Pancreas (tissue), 10 donors: ENCODE measurements at regions not wholly inside any gene's neighbourhood (a gene's known extent, or its start where the extent isn't known, plus 50 kb on each side); places are given as distances from the start of the nearest gene placed in this dataset.

Experiments
- ATAC-seq, 4 donors: fragments of 200-7000 bp; cut with Tn5 transposase; one replicate each; pipeline versions ENCODE4 v1.8.0 to v1.9.1; 2020; ENCODE audit warnings: mild to moderate bottlenecking in 4 of 4, moderate library complexity in 4 of 4
- DNase-seq, 6 donors: peaks; one replicate each; pipeline ENCODE4 v3.0.0-alpha.2; 2020
- FAIRE-seq: peaks from 2 replicates; lab custom pipeline; 2012; peaks lifted over from hg19 to GRCh38; lab: Jason Lieb, UNC
- H3K27ac ChIP-seq, 4 donors: fragments of 200-600 bp; sonication (generic); 1 replicate in 3 of 4; 2 replicates in 1 of 4; pipeline versions ENCODE4 v1.5.0 to v1.8.0; 2020
- H3K27me3 ChIP-seq, 4 donors: fragments of 200-600 bp; one replicate each; pipeline ENCODE4 v1.8.0; 2021
- H3K36me3 ChIP-seq, 3 donors: fragments of 200-600 bp; sonication (generic) in 1 of 3; one replicate each; pipeline versions ENCODE4 v1.5.0 to v1.8.0; 2020 to 2021
- H3K4me1 ChIP-seq, 3 donors: fragments of 200-600 bp; one replicate each; pipeline ENCODE4 v1.8.0; 2021
- H3K4me3 ChIP-seq, 4 donors: fragments of 200-600 bp; sonication (generic) in 2 of 4; one replicate each; pipeline versions ENCODE4 v1.5.0 to v1.8.0; 2020 to 2021
- H3K9me3 ChIP-seq, 4 donors: fragments of 200-600 bp; one replicate each; pipeline ENCODE4 v1.8.0; 2021
- WGBS, 2 donors: extraction: QIAGEN DNeasy Blood & Tissue Kit; methylation state at CpG; one replicate each; pipeline ENCODE4 v1.1.7; 2013; 5-methylcytosine and 5-hydroxymethylcytosine counted together
- intact Hi-C, 3 donors: fragments of 100-400 bp; cut with DNase I; formaldehyde crosslinking; loops; one replicate each; pipeline versions ENCODE4 v1.11.1 to v1.14.2; 2022
- TF ChIP-seq, protein P1 (sequence below), 4 donors: fragments of 200-600 bp; sonication (generic) in 3 of 4; IDR thresholded peaks; one replicate each; pipeline versions ENCODE4 v1.5.0 to v1.8.0; 2021; ENCODE audit warnings: antibody characterized with exemption in 4 of 4
- donor health status: healthy with polysubstance abuse.
- donor health status: DM: no; HTN: no; CAD: no; lungs with moderate emphysema.
- donor health status: DM: no; HTN: no; CAD: no.
- donor health status: control.
- donor health status: control.
- donor health status: Bipolar disorder and iron deficiency.
- donor health status: DM: yes; HTN: yes; CAD: no.
- donor health status: DM: no; HTN: no; CAD: no.
- donor health status: DM: no; HTN: no; CAD: no.
- donor health status: DM: yes; HTN: yes; CAD: no.

DNA sequence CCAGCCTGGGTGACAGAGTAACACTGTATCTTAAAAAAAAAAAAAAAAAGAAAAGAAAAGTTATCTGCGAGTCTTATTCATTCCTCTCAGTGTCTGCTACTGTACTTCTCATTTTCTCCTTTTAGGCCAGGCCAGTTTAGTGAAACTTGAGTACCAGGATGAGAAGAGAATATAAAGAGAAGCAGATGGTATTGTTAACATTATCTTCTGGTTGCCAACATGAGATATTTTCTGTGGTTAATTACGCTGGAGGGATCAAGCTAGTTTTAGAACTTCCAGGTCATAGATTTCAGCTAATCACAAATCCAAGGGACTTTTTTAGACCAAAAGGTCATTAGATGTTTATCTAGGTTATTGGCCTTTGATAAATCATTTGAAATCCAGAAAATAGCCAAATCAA is 252.6 kb upstream of the SMIM30 start:
- ATAC-seq, result peak in 2 of 4 donors; percentile 11 to 34
- Histone ChIP-seq H3K27me3 (no peaks in the 10 kb centered on the region), H3K4me1 (peaks cover 0 to 3% (median 0%) of the 10 kb centered on the region in 3 donors), H3K9me3 (no peaks in the 10 kb centered on the region), H3K36me3 (no peaks in the 10 kb centered on the region), H3K4me3 (no peak overlapping the region), H3K27ac (no peak overlapping the region)
- TF ChIP-seq, protein P1, sequence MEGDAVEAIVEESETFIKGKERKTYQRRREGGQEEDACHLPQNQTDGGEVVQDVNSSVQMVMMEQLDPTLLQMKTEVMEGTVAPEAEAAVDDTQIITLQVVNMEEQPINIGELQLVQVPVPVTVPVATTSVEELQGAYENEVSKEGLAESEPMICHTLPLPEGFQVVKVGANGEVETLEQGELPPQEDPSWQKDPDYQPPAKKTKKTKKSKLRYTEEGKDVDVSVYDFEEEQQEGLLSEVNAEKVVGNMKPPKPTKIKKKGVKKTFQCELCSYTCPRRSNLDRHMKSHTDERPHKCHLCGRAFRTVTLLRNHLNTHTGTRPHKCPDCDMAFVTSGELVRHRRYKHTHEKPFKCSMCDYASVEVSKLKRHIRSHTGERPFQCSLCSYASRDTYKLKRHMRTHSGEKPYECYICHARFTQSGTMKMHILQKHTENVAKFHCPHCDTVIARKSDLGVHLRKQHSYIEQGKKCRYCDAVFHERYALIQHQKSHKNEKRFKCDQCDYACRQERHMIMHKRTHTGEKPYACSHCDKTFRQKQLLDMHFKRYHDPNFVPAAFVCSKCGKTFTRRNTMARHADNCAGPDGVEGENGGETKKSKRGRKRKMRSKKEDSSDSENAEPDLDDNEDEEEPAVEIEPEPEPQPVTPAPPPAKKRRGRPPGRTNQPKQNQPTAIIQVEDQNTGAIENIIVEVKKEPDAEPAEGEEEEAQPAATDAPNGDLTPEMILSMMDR (IDR thresholded peaks at IDR 0.05), result no peak
- no peak for FAIRE-seq
- no peak for DNase-seq
- intact Hi-C loops, result no loop called here
- 79 to 81% methylated on average over 2 of the region's 2 CpGs for WGBS, 2 donors

DNA sequence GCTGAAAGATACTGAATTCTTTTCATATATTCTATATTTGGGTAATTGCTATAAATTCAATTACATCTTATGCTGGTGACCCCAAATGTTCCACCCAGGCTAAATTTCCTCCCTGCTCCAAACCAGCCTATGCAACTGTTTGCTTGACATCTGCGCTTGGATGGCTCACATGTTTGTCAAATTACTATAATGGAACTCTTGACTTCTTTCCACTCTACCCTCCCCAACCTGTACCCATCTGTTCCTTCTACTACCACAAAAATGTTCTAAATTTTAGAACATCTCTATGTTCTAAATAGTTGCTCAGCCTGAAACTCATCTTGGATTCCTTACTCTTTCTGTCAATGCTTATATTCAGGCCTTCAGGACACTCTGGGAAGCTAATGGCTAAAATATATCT is 249.9 kb upstream of the SMIM30 start:
- FAIRE-seq, result no peak
- WGBS, 2 donors, result 93 to 97% methylated on average over 1 of the region's 1 CpG
- Histone ChIP-seq H3K27ac (no peak overlapping the region), H3K36me3 (no peaks in the 10 kb centered on the region), H3K9me3 (no peaks in the 10 kb centered on the region), H3K4me3 (no peak overlapping the region), H3K4me1 (peaks cover 0 to 3% (median 0%) of the 10 kb centered on the region in 3 donors), H3K27me3 (no peaks in the 10 kb centered on the region)
- no peak for ATAC-seq
- TF ChIP-seq, protein P1 (IDR thresholded peaks at IDR 0.05), result no peak
- DNase-seq, result no peak
- intact Hi-C loops, result no loop called here

DNA sequence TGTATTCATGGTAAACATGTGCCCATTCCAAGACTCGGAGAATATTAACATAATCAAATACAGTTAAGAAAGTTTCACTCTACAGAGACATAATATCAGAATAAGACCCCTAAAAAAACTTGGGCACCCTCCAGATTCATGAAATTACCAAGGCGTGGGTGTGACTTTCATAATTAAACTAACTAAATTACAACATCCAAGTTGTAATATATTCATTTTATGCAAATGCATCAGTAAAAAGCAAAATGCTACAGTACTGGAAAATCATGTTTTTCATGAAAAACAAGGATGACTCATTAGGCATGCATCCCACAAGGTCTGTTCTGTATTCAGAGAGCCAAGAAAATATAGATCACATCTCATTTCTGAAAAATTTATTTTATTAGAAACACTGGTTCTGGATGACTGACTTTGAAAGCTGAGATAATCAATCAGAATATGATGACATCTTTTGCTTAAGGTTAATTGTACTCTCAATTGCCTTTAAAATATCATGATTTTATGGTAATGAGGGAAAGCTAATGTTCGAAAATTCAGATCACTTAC is 248.8 kb upstream of the SMIM30 start:
- Histone ChIP-seq H3K4me3 (no peak overlapping the region), H3K36me3 (no peaks in the 10 kb centered on the region), H3K4me1 (no peaks in the 10 kb centered on the region), H3K27me3 (no peaks in the 10 kb centered on the region), H3K9me3 (no peaks in the 10 kb centered on the region), H3K27ac (no peak overlapping the region)
- ATAC-seq (no peak), DNase-seq (no peak), FAIRE-seq (no peak)
- WGBS, 2 donors, result 50 to 63% methylated on average over 3 of the region's 3 CpGs
- intact Hi-C loops, result no loop called here
- TF ChIP-seq, protein P1 (IDR thresholded peaks at IDR 0.05), result no peak

DNA sequence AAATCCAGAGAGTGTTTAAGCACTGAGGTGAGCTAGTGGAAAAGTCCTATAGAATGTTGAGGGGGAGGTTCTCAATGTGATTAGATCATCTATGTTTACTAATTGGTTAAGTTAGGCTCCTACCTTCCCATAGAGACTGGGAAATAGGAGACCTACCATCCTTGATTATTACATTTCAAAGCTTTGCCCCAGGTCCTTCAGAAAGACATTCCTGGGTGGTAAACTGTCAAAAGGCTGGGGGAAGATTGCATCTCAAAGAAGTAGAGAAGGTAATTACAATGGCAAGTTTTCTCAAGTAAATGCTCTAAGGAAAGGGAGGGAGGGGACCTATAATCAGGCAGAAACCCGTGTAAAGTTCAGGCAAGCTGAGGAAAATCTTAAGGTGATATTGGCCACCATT is 247.8 kb upstream of the SMIM30 start:
- intact Hi-C loops, result no loop called here
- no peak overlapping the region for H3K4me3 ChIP-seq
- TF ChIP-seq, protein P1 (IDR thresholded peaks at IDR 0.05), result no peak
- no peaks in the 10 kb centered on the region for H3K4me1 ChIP-seq
- no peaks in the 10 kb centered on the region for H3K9me3 ChIP-seq
- H3K27ac ChIP-seq, result no peak overlapping the region
- H3K27me3 ChIP-seq, result no peaks in the 10 kb centered on the region
- FAIRE-seq, result no peak
- whole genome bisulfite sequencing, 2 donors, result 37 to 62% methylated on average over 1 of the region's 1 CpG
- H3K36me3 ChIP-seq, result no peaks in the 10 kb centered on the region
- no peak for DNase-seq
- no peak for ATAC-seq

DNA sequence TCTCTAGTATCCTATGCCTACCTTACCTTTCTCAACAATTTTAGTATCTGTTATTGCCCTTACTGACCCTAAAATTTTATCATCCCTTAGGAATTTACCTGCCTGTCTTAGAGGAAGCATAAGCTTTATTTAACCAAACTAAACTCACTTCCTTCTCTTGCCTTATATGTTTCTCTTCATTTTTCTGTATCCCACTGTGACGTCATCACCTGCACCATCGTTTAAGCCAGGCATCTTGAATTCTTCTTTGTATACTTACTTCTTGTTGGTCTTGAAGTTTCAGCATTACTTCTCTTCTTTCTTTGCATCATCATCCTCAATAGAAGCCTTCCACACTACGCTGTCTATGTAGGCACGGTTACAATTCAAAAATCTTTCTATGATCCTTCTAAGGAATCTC is 231.0 kb upstream of the SMIM30 start:
- H3K4me1 ChIP-seq, result peaks cover 0 to 8% (median 5%) of the 10 kb centered on the region in 3 donors
- H3K27me3 ChIP-seq, result no peaks in the 10 kb centered on the region
- H3K9me3 ChIP-seq, result no peaks in the 10 kb centered on the region
- no peak overlapping the region for H3K27ac ChIP-seq
- DNase-seq, result no peak
- H3K4me3 ChIP-seq, result no peak overlapping the region
- no peak for ATAC-seq
- intact Hi-C loops, result no loop called here
- WGBS, 2 donors, result 86 to 92% methylated on average over 4 of the region's 4 CpGs
- no peaks in the 10 kb centered on the region for H3K36me3 ChIP-seq
- FAIRE-seq, result no peak
- TF ChIP-seq, protein P1 (IDR thresholded peaks at IDR 0.05), result no peak
